Lung (tissue), 11 donors: ENCODE measurements at regions not wholly inside any gene's neighbourhood (a gene's known extent, or its start where the extent isn't known, plus 50 kb on each side); places are given as distances from the start of the nearest gene placed in this dataset.
A peak's percentile ranks its signal among the peaks of the same experiment; 100 is the strongest.

Experiments used
- ATAC-seq: fragments of 200-7000 bp; cut with Tn5 transposase; one replicate; pipeline ENCODE4 v1.9.1; 2020; ENCODE audit warnings: moderate number of reproducible peaks; ENCODE audit not compliant: insufficient read depth, low FRiP score
- DNase-seq, 3 donors: peaks; one replicate each; pipeline ENCODE4 v3.0.0-alpha.2; 2013 to 2017
- H3K27ac ChIP-seq, 2 donors: one replicate each; pipeline ENCODE4 v1.5.1; 2013; ENCODE audit warnings: mild to moderate bottlenecking in 2 of 2, moderate library complexity in 2 of 2, control low read depth in 1 of 2, inconsistent platforms in 1 of 2, low read depth in 1 of 2, low read length in 1 of 2
- H3K27me3 ChIP-seq, 3 donors: one replicate each; pipeline ENCODE4 v1.5.1; 2013; ENCODE audit warnings: low read length in 2 of 3; ENCODE audit not compliant: control insufficient read depth in 3 of 3, insufficient read depth in 3 of 3
- H3K36me3 ChIP-seq, 4 donors: one replicate each; pipeline ENCODE4 v1.5.1; 2013; ENCODE audit warnings: low read length in 4 of 4, mild to moderate bottlenecking in 1 of 4, moderate library complexity in 1 of 4; ENCODE audit not compliant: control insufficient read depth in 4 of 4, insufficient read depth in 4 of 4
- H3K4me1 ChIP-seq, 5 donors: one replicate each; pipeline ENCODE4 v1.5.1; 2013; ENCODE audit warnings: low read length in 5 of 5, mild to moderate bottlenecking in 2 of 5, moderate library complexity in 1 of 5; ENCODE audit not compliant: control insufficient read depth in 5 of 5, insufficient read depth in 5 of 5
- H3K4me3 ChIP-seq: one replicate; pipeline ENCODE4 v1.5.1; 2013; ENCODE audit warnings: mild to moderate bottlenecking, control low read depth, moderate library complexity
- H3K9ac ChIP-seq, 2 donors: one replicate each; pipeline ENCODE4 v1.5.1; 2013; ENCODE audit warnings: low read length in 2 of 2, control low read depth in 1 of 2; ENCODE audit not compliant: insufficient read depth in 1 of 2
- H3K9me3 ChIP-seq, 4 donors: one replicate each; pipeline ENCODE4 v1.5.1; 2013; ENCODE audit warnings: low read length in 3 of 4, mild to moderate bottlenecking in 1 of 4, moderate library complexity in 1 of 4; ENCODE audit not compliant: control insufficient read depth in 4 of 4, insufficient read depth in 3 of 4
- CTCF ChIP-seq: IDR thresholded peaks from 2 replicates; pipeline ENCODE4 v1.5.1; 2012; ENCODE audit warnings: mild to moderate bottlenecking; ENCODE audit errors: control extremely low read depth, extremely low read depth
- WGBS, 2 donors: extraction: QIAGEN DNeasy Blood & Tissue Kit; methylation state at CpG; one replicate each; pipeline ENCODE4 v1.1.7; 2013; 5-methylcytosine and 5-hydroxymethylcytosine counted together
- donor health status: control.
- donor health status: control.
- donor health status: Bipolar disorder and iron deficiency.
- donor health status: healthy.
- donor health status: DM: yes; HTN: yes; CAD: no.

- 93 to 95% methylated on average over 2 of the region's 2 CpGs for WGBS, 2 donors
- no peaks in the 10 kb centered on the region for H3K4me1 ChIP-seq
- H3K27me3 ChIP-seq: no peaks in the 10 kb centered on the region
- TF ChIP-seq CTCF: no peak
- no peak overlapping the region for H3K27ac ChIP-seq
- no peaks in the 10 kb centered on the region for H3K36me3 ChIP-seq
- no peak overlapping the region for H3K4me3 ChIP-seq
- ATAC-seq (no peak), DNase-seq (no peak)
- peaks cover 0 to 5% (median 4%) of the 10 kb centered on the region in 4 donors for H3K9me3 ChIP-seq
- no peak overlapping the region for H3K9ac ChIP-seq
These were observed 63.0 kb upstream of the HS3ST4 start for GRCh38 chr16:25628766-25629165.

GRCh38 chr16:25627641-25628040 lies 64.1 kb upstream of the HS3ST4 start:
- 66 to 69% methylated on average over 3 of the region's 3 CpGs for WGBS, 2 donors
- DNase-seq (no peak), ATAC-seq (no peak)
- Histone ChIP-seq H3K9ac (no peak overlapping the region), H3K4me1 (no peaks in the 10 kb centered on the region), H3K9me3 (peaks cover 0 to 5% (median 4%) of the 10 kb centered on the region in 4 donors), H3K27ac (no peak overlapping the region), H3K4me3 (no peak overlapping the region), H3K27me3 (no peaks in the 10 kb centered on the region), H3K36me3 (no peaks in the 10 kb centered on the region)
- no peak for TF ChIP-seq CTCF

- no peaks in the 10 kb centered on the region for H3K4me1 ChIP-seq
- no peaks in the 10 kb centered on the region for H3K36me3 ChIP-seq
- WGBS, 2 donors: 86% methylated on average over 2 of the region's 2 CpGs
- peaks cover 0 to 6% (median 5%) of the 10 kb centered on the region in 4 donors for H3K9me3 ChIP-seq
- no peak for TF ChIP-seq CTCF
- no peak for DNase-seq
- no peak overlapping the region for H3K27ac ChIP-seq
- no peak overlapping the region for H3K4me3 ChIP-seq
- no peaks in the 10 kb centered on the region for H3K27me3 ChIP-seq
- ATAC-seq: no peak
- H3K9ac ChIP-seq: no peak overlapping the region
These were observed 65.6 kb upstream of the HS3ST4 start for GRCh38 chr16:25626172-25626571.

- WGBS, 2 donors: 56 to 66% methylated on average over 2 of the region's 2 CpGs
- no peak for ATAC-seq
- Histone ChIP-seq H3K4me3 (no peak overlapping the region), H3K27me3 (no peaks in the 10 kb centered on the region), H3K27ac (no peak overlapping the region), H3K9ac (no peak overlapping the region), H3K9me3 (peaks cover 0 to 6% (median 5%) of the 10 kb centered on the region in 4 donors), H3K4me1 (no peaks in the 10 kb centered on the region), H3K36me3 (no peaks in the 10 kb centered on the region)
- DNase-seq: peak in 1 of 3 donors; percentile 1
- no peak for TF ChIP-seq CTCF
These were observed 66.1 kb upstream of the HS3ST4 start for GRCh38 chr16:25625620-25626019.
